ENCODE measurements at regions not wholly inside any gene's neighbourhood (a gene's known extent, or its start where the extent isn't known, plus 50 kb on each side); places are given as distances from the start of the nearest gene placed in this dataset.

GRCh38 chr10:62503872-62504271, 129.7 kb downstream of the ZNF365 start:
- TF ChIP-seq CTCF (IDR thresholded peaks at IDR 0.05; ENCODE audit: low read length): no peak
- no peak for TF ChIP-seq EZH2 (IDR thresholded peaks at IDR 0.05; ENCODE audit: borderline replicate concordance, low read length)
- no peak overlapping the region for H3K4me2 ChIP-seq (ENCODE audit: low read length)

GRCh38 chr10:62506371-62506770, 132.2 kb downstream of the ZNF365 start:
- TF ChIP-seq EZH2 (IDR thresholded peaks at IDR 0.05; ENCODE audit: borderline replicate concordance, low read length) (no peak), CTCF (IDR thresholded peaks at IDR 0.05; ENCODE audit: low read length) (no peak)
- Histone ChIP-seq H2AFZ (ENCODE audit: low read length) (no peak overlapping the region), H3K4me2 (ENCODE audit: low read length) (no peak overlapping the region)

More at GRCh38 chr10:62503872-62504271, 129.7 kb downstream of the ZNF365 start:
- H3K4me3 ChIP-seq (ENCODE audit: low read depth, low read length, poor library complexity, severe bottlenecking): no peak overlapping the region
- H3K36me3 ChIP-seq (ENCODE audit: insufficient read depth, low read length): no peaks in the 10 kb centered on the region
- H3K9ac ChIP-seq (ENCODE audit: low read length): no peak overlapping the region
- H3K79me2 ChIP-seq (ENCODE audit: insufficient read depth, low read length): no peaks in the 10 kb centered on the region
- H3K4me1 ChIP-seq (ENCODE audit: insufficient read depth, low read length, severe bottlenecking): no peaks in the 10 kb centered on the region
- no peaks in the 10 kb centered on the region for H4K20me1 ChIP-seq (ENCODE audit: insufficient read depth, low read length)
- no peaks in the 10 kb centered on the region for H3K9me3 ChIP-seq (ENCODE audit: low read length)
- no peaks in the 10 kb centered on the region for H3K27me3 ChIP-seq (ENCODE audit: insufficient read depth, low read length)
- no peak overlapping the region for H3K27ac ChIP-seq (ENCODE audit: low read depth, low read length, poor library complexity, severe bottlenecking)
- H3K9me2 ChIP-seq (ENCODE audit: low read depth, low read length): no peaks in the 10 kb centered on the region
- H3F3A ChIP-seq (ENCODE audit: insufficient read depth, low read length): no peaks in the 10 kb centered on the region
- H2AFZ ChIP-seq (ENCODE audit: low read length): no peak overlapping the region

GRCh38 chr10:62511238-62511637, 137.1 kb downstream of the ZNF365 start:
- Histone ChIP-seq H3K4me2 (ENCODE audit: low read length) (no peak overlapping the region), H3K4me1 (ENCODE audit: insufficient read depth, low read length, severe bottlenecking) (no peaks in the 10 kb centered on the region), H2AFZ (ENCODE audit: low read length) (no peak overlapping the region), H3K9me3 (ENCODE audit: low read length) (no peaks in the 10 kb centered on the region), H4K20me1 (ENCODE audit: insufficient read depth, low read length) (no peaks in the 10 kb centered on the region), H3K27me3 (ENCODE audit: insufficient read depth, low read length) (no peaks in the 10 kb centered on the region), H3F3A (ENCODE audit: insufficient read depth, low read length) (no peaks in the 10 kb centered on the region), H3K36me3 (ENCODE audit: insufficient read depth, low read length) (no peaks in the 10 kb centered on the region), H3K9ac (ENCODE audit: low read length) (no peak overlapping the region), H3K4me3 (ENCODE audit: low read depth, low read length, poor library complexity, severe bottlenecking) (no peak overlapping the region), H3K27ac (ENCODE audit: low read depth, low read length, poor library complexity, severe bottlenecking) (no peak overlapping the region), H3K79me2 (ENCODE audit: insufficient read depth, low read length) (no peaks in the 10 kb centered on the region), H3K9me2 (ENCODE audit: low read depth, low read length) (no peaks in the 10 kb centered on the region)
- TF ChIP-seq CTCF (IDR thresholded peaks at IDR 0.05; ENCODE audit: low read length): no peak
- TF ChIP-seq EZH2 (IDR thresholded peaks at IDR 0.05; ENCODE audit: borderline replicate concordance, low read length): no peak

More at GRCh38 chr10:62506371-62506770, 132.2 kb downstream of the ZNF365 start:
- H3F3A ChIP-seq (ENCODE audit: insufficient read depth, low read length): no peaks in the 10 kb centered on the region
- H3K9me3 ChIP-seq (ENCODE audit: low read length): no peaks in the 10 kb centered on the region
- H3K9ac ChIP-seq (ENCODE audit: low read length): no peak overlapping the region
- H3K9me2 ChIP-seq (ENCODE audit: low read depth, low read length): no peaks in the 10 kb centered on the region
- no peaks in the 10 kb centered on the region for H3K4me1 ChIP-seq (ENCODE audit: insufficient read depth, low read length, severe bottlenecking)
- H3K36me3 ChIP-seq (ENCODE audit: insufficient read depth, low read length): no peaks in the 10 kb centered on the region
- no peaks in the 10 kb centered on the region for H3K27me3 ChIP-seq (ENCODE audit: insufficient read depth, low read length)
- no peaks in the 10 kb centered on the region for H4K20me1 ChIP-seq (ENCODE audit: insufficient read depth, low read length)
- H3K79me2 ChIP-seq (ENCODE audit: insufficient read depth, low read length): no peaks in the 10 kb centered on the region
- H3K4me3 ChIP-seq (ENCODE audit: low read depth, low read length, poor library complexity, severe bottlenecking): no peak overlapping the region
- no peak overlapping the region for H3K27ac ChIP-seq (ENCODE audit: low read depth, low read length, poor library complexity, severe bottlenecking)

Data from OCI-LY1 (cell line).